ENCODE measurements at regions not wholly inside any gene's neighbourhood (a gene's known extent, or its start where the extent isn't known, plus 50 kb on each side); places are given as distances from the start of the nearest gene placed in this dataset.

GRCh38 chr5:51181208-51181894 is 201.9 kb upstream of the ISL1 start:
- no peaks in the 10 kb centered on the region for H3F3A ChIP-seq (ENCODE audit: low read depth)
- no peak overlapping the region for H2AFZ ChIP-seq (ENCODE audit: low read length)
- TF ChIP-seq CTCF (conservative IDR thresholded peaks at IDR 0.05; ENCODE audit: low read length): no peak
- no peak for TF ChIP-seq EZH2phosphoT487 (IDR thresholded peaks at IDR 0.05; ENCODE audit: borderline replicate concordance)
- H3K27me3 ChIP-seq (ENCODE audit: insufficient read depth, low read length, poor library complexity, severe bottlenecking): no peaks in the 10 kb centered on the region
- no peaks in the 10 kb centered on the region for H3K9me2 ChIP-seq (replicated peaks; ENCODE audit: low read depth, low read length)
- H3K4me2 ChIP-seq (ENCODE audit: low read depth, low read length, poor library complexity, severe bottlenecking): no peak overlapping the region
- no peak overlapping the region for H3K4me3 ChIP-seq (ENCODE audit: low read length, poor library complexity, severe bottlenecking)
- 0 out of 2 replicates have a peak, but pooled peaks cover 3% of the 10 kb centered on the region for H3K9me3 ChIP-seq (ENCODE audit: insufficient read depth, low read depth, low read length)
- H3K36me3 ChIP-seq (ENCODE audit: insufficient read depth, low read length): no peaks in the 10 kb centered on the region
- H3K79me2 ChIP-seq (ENCODE audit: insufficient read depth, low read length): no peaks in the 10 kb centered on the region
- no peaks in the 10 kb centered on the region for H4K20me1 ChIP-seq (ENCODE audit: insufficient read depth, low read length, poor library complexity, severe bottlenecking)
- no peaks in the 10 kb centered on the region for H3K4me1 ChIP-seq (ENCODE audit: insufficient read depth, low read length, poor library complexity, severe bottlenecking)
- no peak overlapping the region for H3K9ac ChIP-seq (ENCODE audit: low read depth, low read length, poor library complexity, severe bottlenecking)

GRCh38 chr5:51185850-51186329 is 197.4 kb upstream of the ISL1 start:
- H3K9ac ChIP-seq (ENCODE audit: low read depth, low read length, poor library complexity, severe bottlenecking): no peak overlapping the region
- H3K36me3 ChIP-seq (ENCODE audit: insufficient read depth, low read length): no peaks in the 10 kb centered on the region
- TF ChIP-seq CTCF (conservative IDR thresholded peaks at IDR 0.05; ENCODE audit: low read length): no peak
- TF ChIP-seq EZH2phosphoT487 (IDR thresholded peaks at IDR 0.05; ENCODE audit: borderline replicate concordance): no peak
- H3K9me2 ChIP-seq (replicated peaks; ENCODE audit: low read depth, low read length): no peaks in the 10 kb centered on the region
- no peaks in the 10 kb centered on the region for H3K4me1 ChIP-seq (ENCODE audit: insufficient read depth, low read length, poor library complexity, severe bottlenecking)
- H3K4me3 ChIP-seq (ENCODE audit: low read length, poor library complexity, severe bottlenecking): no peak overlapping the region
- H3K9me3 ChIP-seq (ENCODE audit: insufficient read depth, low read depth, low read length): no peaks in the 10 kb centered on the region
- H3K79me2 ChIP-seq (ENCODE audit: insufficient read depth, low read length): no peaks in the 10 kb centered on the region
- H3K27me3 ChIP-seq (ENCODE audit: insufficient read depth, low read length, poor library complexity, severe bottlenecking): no peaks in the 10 kb centered on the region
- no peaks in the 10 kb centered on the region for H3F3A ChIP-seq (ENCODE audit: low read depth)
- no peaks in the 10 kb centered on the region for H4K20me1 ChIP-seq (ENCODE audit: insufficient read depth, low read length, poor library complexity, severe bottlenecking)
- H3K4me2 ChIP-seq (ENCODE audit: low read depth, low read length, poor library complexity, severe bottlenecking): no peak overlapping the region
- no peak overlapping the region for H2AFZ ChIP-seq (ENCODE audit: low read length)

GRCh38 chr5:51188001-51188591 is 195.2 kb upstream of the ISL1 start:
- no peak overlapping the region for H2AFZ ChIP-seq (ENCODE audit: low read length)
- no peaks in the 10 kb centered on the region for H3K79me2 ChIP-seq (ENCODE audit: insufficient read depth, low read length)
- no peaks in the 10 kb centered on the region for H3K27me3 ChIP-seq (ENCODE audit: insufficient read depth, low read length, poor library complexity, severe bottlenecking)
- no peaks in the 10 kb centered on the region for H3K36me3 ChIP-seq (ENCODE audit: insufficient read depth, low read length)
- H3K4me1 ChIP-seq (ENCODE audit: insufficient read depth, low read length, poor library complexity, severe bottlenecking): no peaks in the 10 kb centered on the region
- no peaks in the 10 kb centered on the region for H3F3A ChIP-seq (ENCODE audit: low read depth)
- H3K9me3 ChIP-seq (ENCODE audit: insufficient read depth, low read depth, low read length): no peaks in the 10 kb centered on the region
- TF ChIP-seq EZH2phosphoT487 (IDR thresholded peaks at IDR 0.05; ENCODE audit: borderline replicate concordance): no peak
- no peak overlapping the region for H3K4me3 ChIP-seq (ENCODE audit: low read length, poor library complexity, severe bottlenecking)
- no peak overlapping the region for H3K4me2 ChIP-seq (ENCODE audit: low read depth, low read length, poor library complexity, severe bottlenecking)
- H4K20me1 ChIP-seq (ENCODE audit: insufficient read depth, low read length, poor library complexity, severe bottlenecking): no peaks in the 10 kb centered on the region
- H3K9ac ChIP-seq (ENCODE audit: low read depth, low read length, poor library complexity, severe bottlenecking): no peak overlapping the region
- no peaks in the 10 kb centered on the region for H3K9me2 ChIP-seq (replicated peaks; ENCODE audit: low read depth, low read length)
